CD4-positive, alpha-beta T cell (primary cell): ENCODE measurements at regions not wholly inside any gene's neighbourhood (a gene's known extent, or its start where the extent isn't known, plus 50 kb on each side); places are given as distances from the start of the nearest gene placed in this dataset.

Experiments
- ATAC-seq: fragments of 200-7000 bp; cut with Tn5 transposase; one replicate; pipeline ENCODE4 v1.10.0; 2022; ENCODE audit warnings: mild to moderate bottlenecking; ENCODE audit not compliant: poor library complexity
- CTCF ChIA-PET: fragments of 350-600 bp; sonication (Branson Sonifier 250); formaldehyde crosslinking; loops from one replicate; lab custom pipeline; 2021; ENCODE audit warnings: antibody characterized with exemption, inconsistent platforms; lab: Charles Lee
- POLR2A ChIA-PET: fragments of 350-600 bp; sonication (Branson Sonifier 250); formaldehyde crosslinking; loops from one replicate; lab custom pipeline; 2021; ENCODE audit warnings: antibody characterized with exemption, inconsistent platforms; lab: Charles Lee
- DNase-seq, 14 experiments: peaks; one replicate each; pipeline ENCODE4 v3.0.0-alpha.2; 2013 to 2020; ENCODE audit warnings: mixed read lengths in 2 of 14
- H3K27ac ChIP-seq, 2 donors: one replicate each; pipeline versions ENCODE4 v1.5.1 to v1.7.0; 2013; ENCODE audit warnings: low read length in 2 of 2, low read depth in 1 of 2, mild to moderate bottlenecking in 1 of 2
- H3K27me3 ChIP-seq, 2 experiments: 1 replicate in 1 of 2; 2 replicates in 1 of 2; pipeline versions ENCODE4 v1.6.1 to v1.7.0; 2013; ENCODE audit warnings: low read length in 2 of 2, control low read depth in 1 of 2, mild to moderate bottlenecking in 1 of 2, moderate library complexity in 1 of 2; ENCODE audit not compliant: insufficient read depth in 2 of 2, control insufficient read depth in 1 of 2
- H3K36me3 ChIP-seq: one replicate; pipeline ENCODE4 v1.6.1; 2013; ENCODE audit warnings: low read length, control low read depth; ENCODE audit not compliant: insufficient read depth
- H3K4me1 ChIP-seq: one replicate; pipeline ENCODE4 v1.6.1; 2013; ENCODE audit warnings: low read length, control low read depth; ENCODE audit not compliant: insufficient read depth
- H3K4me3 ChIP-seq: one replicate; pipeline ENCODE4 v1.5.1; 2013; ENCODE audit warnings: mild to moderate bottlenecking, low read length, moderate library complexity
- H3K9me3 ChIP-seq, 2 experiments: 1 replicate in 1 of 2; 2 replicates in 1 of 2; pipeline versions ENCODE4 v1.6.1 to v1.7.0; 2013; ENCODE audit warnings: low read length in 2 of 2, mild to moderate bottlenecking in 2 of 2, control low read depth in 1 of 2, moderate library complexity in 1 of 2; ENCODE audit not compliant: control insufficient read depth in 1 of 2, insufficient read depth in 1 of 2
- H3K27ac Mint-ChIP-seq: one replicate; pipeline ENCODE4 v1.8.0; 2020; ENCODE audit warnings: mixed read lengths
- H3K27me3 Mint-ChIP-seq: one replicate; pipeline ENCODE4 v1.8.0; 2021; ENCODE audit warnings: mixed read lengths
- H3K36me3 Mint-ChIP-seq: one replicate; pipeline ENCODE4 v1.8.0; 2021; ENCODE audit warnings: low read depth, mixed read lengths
- H3K4me1 Mint-ChIP-seq: one replicate; pipeline ENCODE4 v1.8.0; 2021; ENCODE audit warnings: low read depth, mixed read lengths
- H3K4me3 Mint-ChIP-seq: one replicate; pipeline ENCODE4 v1.8.0; 2020; ENCODE audit warnings: mild to moderate bottlenecking, mixed read lengths
- H3K9me3 Mint-ChIP-seq: one replicate; pipeline ENCODE4 v1.8.0; 2020; ENCODE audit warnings: mixed read lengths
- CTCF ChIP-seq: fragments of 200-600 bp; IDR thresholded peaks from one replicate; pipeline ENCODE4 v1.8.0; 2022; ENCODE audit warnings: antibody characterized with exemption, mild to moderate bottlenecking
- intact Hi-C, 2 experiments: fragments of 100-400 bp; cut with DNase I in 1 of 2; cut with micrococcal nuclease in 1 of 2; formaldehyde crosslinking; loops; one replicate each; pipeline versions ENCODE4 v1.15.1 to v1.9.0; 2023 to 2025; cut with DNase I, micrococcal nuclease

GRCh38 chr10:111356571-111356970 lies 279.7 kb downstream of the ADRA2A start:
- no peaks in the 10 kb centered on the region for H3K9me3 ChIP-seq
- DNase-seq (no peak), ATAC-seq (no peak)
- H3K27ac Mint-ChIP-seq = no peak overlapping the region
- CTCF ChIA-PET = no interaction called here
- intact Hi-C loops = loop anchor here in 1 of 2 experiments (5.0 kb wide), 1 partner anchor 744 kb away; no protein-coding TSS in a partner anchor
- H3K4me3 ChIP-seq = no peak overlapping the region
- no peaks in the 10 kb centered on the region for H3K36me3 ChIP-seq
- H3K27ac ChIP-seq = no peak overlapping the region
- H3K4me3 Mint-ChIP-seq = no peak overlapping the region
- peaks cover 41% of the 10 kb centered on the region for H3K27me3 Mint-ChIP-seq
- H3K9me3 Mint-ChIP-seq = no peaks in the 10 kb centered on the region
- POLR2A ChIA-PET = no interaction called here
- H3K36me3 Mint-ChIP-seq = no peaks in the 10 kb centered on the region
- H3K4me1 ChIP-seq = no peaks in the 10 kb centered on the region
- no peaks in the 10 kb centered on the region for H3K4me1 Mint-ChIP-seq
- H3K27me3 ChIP-seq = peaks cover 6 to 25% of the 10 kb centered on the region in 2 experiments
- TF ChIP-seq CTCF = no peak

GRCh38 chr10:111357859-111358258 lies 281.0 kb downstream of the ADRA2A start:
- Mint-ChIP-seq H3K36me3 (no peaks in the 10 kb centered on the region), H3K4me3 (no peak overlapping the region), H3K27me3 (peaks cover 37% of the 10 kb centered on the region), H3K27ac (no peak overlapping the region), H3K4me1 (no peaks in the 10 kb centered on the region), H3K9me3 (no peaks in the 10 kb centered on the region)
- Histone ChIP-seq H3K27me3 (peaks cover 3 to 23% of the 10 kb centered on the region in 2 experiments), H3K36me3 (no peaks in the 10 kb centered on the region), H3K4me1 (no peaks in the 10 kb centered on the region), H3K27ac (no peak overlapping the region), H3K9me3 (no peaks in the 10 kb centered on the region), H3K4me3 (no peak overlapping the region)
- CTCF ChIA-PET = no interaction called here
- ATAC-seq (no peak), DNase-seq (no peak)
- POLR2A ChIA-PET = no interaction called here
- no peak for TF ChIP-seq CTCF
- intact Hi-C loops = loop anchor here in 1 of 2 experiments (5.0 kb wide), 1 partner anchor 746 kb away; no protein-coding TSS in a partner anchor

GRCh38 chr10:111360260-111360925 lies 283.6 kb downstream of the ADRA2A start:
- H3K27me3 Mint-ChIP-seq = peaks cover 31% of the 10 kb centered on the region
- POLR2A ChIA-PET = no interaction called here

More at GRCh38 chr10:111360260-111360925, 283.6 kb downstream of the ADRA2A start:
- Histone ChIP-seq H3K9me3 (no peaks in the 10 kb centered on the region), H3K4me3 (no peak overlapping the region), H3K4me1 (no peaks in the 10 kb centered on the region), H3K36me3 (no peaks in the 10 kb centered on the region), H3K27ac (no peak overlapping the region), H3K27me3 (peaks cover 0 to 18% of the 10 kb centered on the region in 2 experiments)
- TF ChIP-seq CTCF = no peak
- Mint-ChIP-seq H3K9me3 (no peaks in the 10 kb centered on the region), H3K4me1 (no peaks in the 10 kb centered on the region), H3K36me3 (no peaks in the 10 kb centered on the region), H3K27ac (no peak overlapping the region), H3K4me3 (no peak overlapping the region)
- CTCF ChIA-PET = no interaction called here
- intact Hi-C loops = loop anchor here (5.0 to 10.0 kb wide), 2 partner anchors 618 to 746 kb away; no protein-coding TSS in a partner anchor
- no peak for ATAC-seq
- peak in 6 of 14 experiments; percentile 0 to 40 (median 10) for DNase-seq
